GM13977 (cell line): ENCODE measurements at regions not wholly inside any gene's neighbourhood (a gene's known extent, or its start where the extent isn't known, plus 50 kb on each side); places are given as distances from the start of the nearest gene placed in this dataset.

Experiments
- DNase-seq: peaks from one replicate; pipeline ENCODE4 v3.0.0; 2012; ENCODE audit warnings: low spot score
- CTCF ChIP-seq: IDR thresholded peaks from 2 replicates; pipeline ENCODE4 v1.5.1; 2012; ENCODE audit warnings: mild to moderate bottlenecking, control low read depth; ENCODE audit not compliant: insufficient read depth; ENCODE audit errors: extremely low read depth, missing control alignments
- in situ Hi-C: fragments of 300-500 bp; cut with MboI; formaldehyde crosslinking; loops from one replicate; pipeline ENCODE4 v1.12.0; 2022; ENCODE audit warnings: low sequenced_read_pairs, low pct_unique_long_range_greater_than_20kb, mixed read lengths, inconsistent platforms; ENCODE audit not compliant: unreplicated experiment

- no peak for TF ChIP-seq CTCF
- in situ Hi-C loops: no loop called here
- no peak for DNase-seq
These were observed 1350.2 kb upstream of the FAM98A start for GRCh38 chr2:34949316-34949715.

DNA sequence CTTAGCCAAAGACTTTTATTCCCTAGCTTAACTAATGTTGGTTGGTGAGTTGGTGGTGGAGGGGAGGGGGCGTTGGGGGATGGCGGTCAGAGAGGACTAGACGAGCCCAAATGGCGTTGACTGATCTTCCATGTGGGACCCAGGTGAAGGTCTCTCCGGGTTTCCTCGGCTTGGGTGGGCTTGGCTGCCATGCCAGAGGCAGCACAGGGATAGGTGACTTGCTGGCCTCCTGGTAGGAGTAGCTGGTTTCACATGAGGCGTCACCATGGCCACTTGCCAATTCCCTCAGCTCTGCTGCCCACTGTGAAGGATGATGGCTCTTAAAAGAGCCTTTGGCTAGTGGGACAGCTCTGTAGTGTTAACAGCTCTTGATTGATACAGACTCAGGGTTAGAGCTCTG lies 1337.0 kb upstream of the FAM98A start:
- no peak for TF ChIP-seq CTCF
- no peak for DNase-seq
- in situ Hi-C loops: no loop called here

DNA sequence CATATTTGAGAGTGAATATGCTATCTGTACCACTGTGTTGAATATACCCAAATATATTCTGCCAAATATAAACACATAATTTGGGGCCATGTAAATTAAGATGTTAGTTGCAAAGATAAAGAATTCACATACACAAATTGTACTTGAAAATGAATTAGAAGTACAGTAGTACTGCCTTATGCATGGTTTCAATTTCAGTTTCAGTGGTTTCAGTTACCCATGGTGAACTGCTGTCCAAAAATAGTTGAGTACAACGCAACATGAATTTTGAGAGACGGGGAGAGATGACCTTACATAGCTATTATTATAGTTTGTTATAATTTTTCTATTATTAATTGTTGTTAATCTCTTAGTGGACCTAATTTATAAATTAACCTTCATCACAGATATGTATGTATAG lies 1313.0 kb upstream of the FAM98A start:
- DNase-seq: peak; percentile 31
- in situ Hi-C loops: no loop called here
- no peak for TF ChIP-seq CTCF

DNA sequence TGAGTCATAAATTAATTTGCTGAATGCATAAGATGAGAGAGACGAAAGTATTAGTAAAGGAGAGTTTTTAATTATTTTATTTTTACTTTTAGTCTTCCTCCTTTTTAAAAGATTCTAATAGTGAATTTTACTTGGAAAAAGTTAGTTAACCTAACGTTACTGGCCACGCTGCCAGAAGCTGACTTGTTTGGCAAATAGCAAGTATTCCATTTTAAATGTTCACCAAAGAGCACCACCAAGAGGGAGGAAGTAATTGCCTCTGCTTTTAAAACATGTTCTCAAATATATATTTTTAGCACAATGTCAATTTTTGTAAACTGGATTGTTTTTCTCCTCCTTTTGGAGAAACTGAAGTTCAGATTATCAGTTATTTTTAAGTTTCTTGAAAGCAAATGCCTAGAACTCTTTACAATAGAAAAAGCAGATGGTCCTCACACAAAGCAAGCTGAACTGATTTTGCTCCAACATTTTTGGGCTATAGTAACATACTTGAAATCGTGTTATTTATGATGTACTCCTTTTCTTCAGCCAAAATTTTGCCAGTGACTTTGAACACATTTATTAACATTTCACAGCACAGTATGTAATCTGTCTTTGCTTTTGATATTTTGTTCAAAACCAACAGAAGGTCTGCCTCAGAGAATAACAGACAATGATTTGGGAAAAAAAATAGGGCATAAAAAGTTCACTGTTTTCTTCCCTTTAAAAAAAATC lies 1311.0 kb upstream of the FAM98A start:
- DNase-seq: no peak
- in situ Hi-C loops: no loop called here
- TF ChIP-seq CTCF: no peak

GRCh38 chr2:34907812-34908211 lies 1308.7 kb upstream of the FAM98A start:
- TF ChIP-seq CTCF: no peak
- in situ Hi-C loops: no loop called here

DNA sequence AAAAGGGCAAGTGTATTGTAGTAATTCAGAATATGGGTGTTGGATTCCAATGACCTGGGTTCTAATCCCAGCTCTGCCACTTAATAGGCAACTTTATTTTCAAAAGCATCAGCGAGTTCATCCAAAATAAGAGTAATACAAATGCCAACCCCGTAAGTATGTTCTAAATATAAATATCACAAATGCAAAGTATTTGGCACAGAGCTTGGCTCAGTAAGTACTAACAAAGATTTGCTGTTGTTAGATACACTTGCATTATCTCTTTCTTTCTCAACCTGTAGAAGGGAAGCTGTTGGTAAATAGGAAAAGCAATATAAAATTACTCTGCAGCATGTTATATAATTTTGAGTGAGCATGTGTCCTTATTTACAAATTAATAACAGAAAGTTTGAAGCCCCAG lies 1302.6 kb upstream of the FAM98A start:
- in situ Hi-C loops: no loop called here
- no peak for TF ChIP-seq CTCF
- DNase-seq: no peak

More at GRCh38 chr2:34907812-34908211, 1308.7 kb upstream of the FAM98A start:
- DNase-seq: no peak
